Breast epithelium (tissue), 4 donors: ENCODE measurements at regions not wholly inside any gene's neighbourhood (a gene's known extent, or its start where the extent isn't known, plus 50 kb on each side); places are given as distances from the start of the nearest gene placed in this dataset.

ENCODE experiments used
- DNase-seq, 2 donors: peaks; one replicate each; pipeline ENCODE4 v3.0.0-alpha.2; 2019; ENCODE audit warnings: low spot score in 2 of 2
- H3K27ac ChIP-seq, 2 donors: fragments of 200-600 bp; sonication (generic) in 1 of 2; one replicate each; pipeline ENCODE4 v1.5.1; 2016 to 2019; ENCODE audit warnings: mild to moderate bottlenecking in 1 of 2
- H3K27me3 ChIP-seq, 2 donors: fragments of 200-600 bp; sonication (generic) in 1 of 2; one replicate each; pipeline versions ENCODE4 v1.5.1 to v1.6.0; 2017 to 2019; ENCODE audit warnings: control low read depth in 1 of 2, mild to moderate bottlenecking in 1 of 2
- H3K36me3 ChIP-seq: fragments of 200-600 bp; one replicate; pipeline ENCODE4 v1.5.1; 2019
- H3K4me1 ChIP-seq, 2 donors: fragments of 200-600 bp; sonication (generic); one replicate each; pipeline ENCODE4 v1.5.1; 2016 to 2019; ENCODE audit warnings: control low read depth in 1 of 2
- H3K4me3 ChIP-seq, 3 donors: fragments of 200-600 bp; sonication (generic); 1 replicate in 2 of 3; 2 replicates in 1 of 3; pipeline ENCODE4 v1.5.1; 2016 to 2019; ENCODE audit warnings: mild to moderate bottlenecking in 3 of 3, moderate library complexity in 2 of 3
- H3K9me3 ChIP-seq, 2 donors: fragments of 200-600 bp; sonication (generic) in 1 of 2; one replicate each; pipeline ENCODE4 v1.5.1; 2016 to 2019; ENCODE audit warnings: control low read depth in 1 of 2
- POLR2A ChIP-seq: fragments of 450-650 bp; IDR thresholded peaks from one replicate; pipeline ENCODE4 v1.6.1; 2016; ENCODE audit warnings: antibody characterized with exemption, mild to moderate bottlenecking, moderate library complexity
- POLR2AphosphoS5 ChIP-seq, 3 donors: sonication (generic); formaldehyde crosslinking; IDR thresholded peaks; one replicate each; pipeline ENCODE4 v1.6.1; 2017; ENCODE audit warnings: antibody characterized with exemption in 3 of 3
- intact Hi-C: fragments of 100-400 bp; cut with DNase I; formaldehyde crosslinking; loops from one replicate; pipeline ENCODE4 v1.15.1; 2023; ENCODE audit warnings: low total_unique reads
- TF ChIP-seq, protein P1 (sequence below), 3 donors: fragments of 450-650 bp; IDR thresholded peaks; one replicate each; pipeline ENCODE4 v1.5.1; 2016 to 2017; ENCODE audit warnings: antibody characterized with exemption in 3 of 3, mild to moderate bottlenecking in 3 of 3, moderate library complexity in 3 of 3

DNA sequence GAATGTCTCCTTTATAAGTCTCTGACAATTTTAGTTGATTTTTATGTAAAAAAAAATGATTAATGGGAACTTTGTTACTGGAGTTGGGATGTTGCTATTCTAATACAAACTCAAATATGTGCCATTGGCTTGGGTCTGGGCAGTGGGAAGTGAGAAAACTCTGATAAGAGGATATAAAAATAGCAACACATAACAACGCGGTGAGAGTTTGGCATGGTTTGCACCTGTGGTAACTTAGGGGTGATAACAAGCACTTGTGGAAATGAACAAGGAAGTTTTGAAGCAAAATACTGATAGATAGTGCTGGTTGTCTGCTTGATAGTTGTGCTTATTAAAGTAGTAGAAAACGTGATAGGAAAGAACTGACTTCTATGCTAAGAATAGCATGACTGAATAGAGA, 743.3 kb upstream of the AGA start:
- intact Hi-C loops = no loop called here

DNA sequence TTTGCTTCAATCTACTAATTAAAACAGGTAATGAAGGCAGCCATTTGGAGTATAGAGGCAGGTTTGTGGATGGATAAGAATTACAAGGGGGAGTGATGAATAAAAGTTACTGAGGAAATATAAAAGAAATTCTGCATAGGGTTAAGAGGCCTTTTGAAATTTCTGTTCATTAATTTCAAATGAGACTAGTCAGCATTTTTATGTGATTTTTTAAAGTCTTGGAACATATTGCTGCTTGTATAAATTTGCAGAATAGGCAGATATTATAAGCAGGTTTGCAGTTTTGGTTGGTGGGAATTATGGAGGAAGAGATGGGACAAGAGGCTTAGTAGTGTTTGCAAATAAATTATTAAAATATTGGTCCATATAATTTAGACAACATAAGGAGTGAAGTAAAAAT, 750.4 kb upstream of the AGA start:
- Histone ChIP-seq H3K4me1 (no peaks in the 10 kb centered on the region), H3K9me3 (no peaks in the 10 kb centered on the region), H3K4me3 (no peak overlapping the region), H3K27me3 (no peaks in the 10 kb centered on the region), H3K36me3 (no peaks in the 10 kb centered on the region), H3K27ac (no peak overlapping the region)
- TF ChIP-seq, protein P1, sequence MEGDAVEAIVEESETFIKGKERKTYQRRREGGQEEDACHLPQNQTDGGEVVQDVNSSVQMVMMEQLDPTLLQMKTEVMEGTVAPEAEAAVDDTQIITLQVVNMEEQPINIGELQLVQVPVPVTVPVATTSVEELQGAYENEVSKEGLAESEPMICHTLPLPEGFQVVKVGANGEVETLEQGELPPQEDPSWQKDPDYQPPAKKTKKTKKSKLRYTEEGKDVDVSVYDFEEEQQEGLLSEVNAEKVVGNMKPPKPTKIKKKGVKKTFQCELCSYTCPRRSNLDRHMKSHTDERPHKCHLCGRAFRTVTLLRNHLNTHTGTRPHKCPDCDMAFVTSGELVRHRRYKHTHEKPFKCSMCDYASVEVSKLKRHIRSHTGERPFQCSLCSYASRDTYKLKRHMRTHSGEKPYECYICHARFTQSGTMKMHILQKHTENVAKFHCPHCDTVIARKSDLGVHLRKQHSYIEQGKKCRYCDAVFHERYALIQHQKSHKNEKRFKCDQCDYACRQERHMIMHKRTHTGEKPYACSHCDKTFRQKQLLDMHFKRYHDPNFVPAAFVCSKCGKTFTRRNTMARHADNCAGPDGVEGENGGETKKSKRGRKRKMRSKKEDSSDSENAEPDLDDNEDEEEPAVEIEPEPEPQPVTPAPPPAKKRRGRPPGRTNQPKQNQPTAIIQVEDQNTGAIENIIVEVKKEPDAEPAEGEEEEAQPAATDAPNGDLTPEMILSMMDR (IDR thresholded peaks at IDR 0.05) = no peak
- TF ChIP-seq POLR2AphosphoS5 (IDR thresholded peaks at IDR 0.05) (no peak), POLR2A (no peak)
- no peak for DNase-seq
- intact Hi-C loops = no loop called here

More for the DNA sequence above, 743.3 kb upstream of the AGA start:
- Histone ChIP-seq H3K4me3 (no peak overlapping the region), H3K9me3 (no peaks in the 10 kb centered on the region), H3K27ac (no peak overlapping the region), H3K27me3 (no peaks in the 10 kb centered on the region), H3K36me3 (no peaks in the 10 kb centered on the region), H3K4me1 (no peaks in the 10 kb centered on the region)
- no peak for DNase-seq
- TF ChIP-seq, protein P1 (IDR thresholded peaks at IDR 0.05) = no peak

DNA sequence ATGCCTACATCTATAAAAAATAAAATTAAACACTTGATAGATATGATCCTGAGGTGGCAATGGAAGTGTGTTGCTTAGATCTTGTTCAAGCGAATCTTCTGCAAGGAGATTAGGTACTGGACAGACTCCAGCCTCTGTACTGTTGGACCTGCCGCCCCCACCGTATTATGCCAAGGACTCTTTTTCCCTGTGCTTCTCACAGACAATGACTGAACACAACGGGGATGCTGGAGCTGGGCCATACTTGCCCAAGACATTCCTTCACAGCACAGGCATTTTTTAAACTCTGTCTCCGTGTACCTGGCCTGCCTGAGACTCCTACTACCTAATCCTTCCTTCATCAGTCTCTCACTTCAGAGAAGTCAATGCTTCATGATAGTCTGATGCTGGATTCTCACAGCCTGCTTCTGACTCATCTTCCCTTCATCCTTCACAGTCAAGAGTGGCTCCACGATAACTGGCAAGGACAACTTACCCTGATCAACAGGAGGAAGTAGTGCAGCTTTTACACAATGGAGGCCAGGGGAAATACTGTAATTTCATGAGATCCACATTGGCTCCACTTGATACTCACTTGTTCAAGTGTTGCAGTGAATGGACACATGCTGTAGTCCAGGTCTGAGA, 754.6 kb upstream of the AGA start:
- Histone ChIP-seq H3K27me3 (no peaks in the 10 kb centered on the region), H3K4me1 (no peaks in the 10 kb centered on the region), H3K9me3 (no peaks in the 10 kb centered on the region), H3K36me3 (no peaks in the 10 kb centered on the region), H3K4me3 (no peak overlapping the region), H3K27ac (no peak overlapping the region)
- intact Hi-C loops = no loop called here
- TF ChIP-seq POLR2AphosphoS5 (IDR thresholded peaks at IDR 0.05) = no peak
- DNase-seq = no peak

DNA sequence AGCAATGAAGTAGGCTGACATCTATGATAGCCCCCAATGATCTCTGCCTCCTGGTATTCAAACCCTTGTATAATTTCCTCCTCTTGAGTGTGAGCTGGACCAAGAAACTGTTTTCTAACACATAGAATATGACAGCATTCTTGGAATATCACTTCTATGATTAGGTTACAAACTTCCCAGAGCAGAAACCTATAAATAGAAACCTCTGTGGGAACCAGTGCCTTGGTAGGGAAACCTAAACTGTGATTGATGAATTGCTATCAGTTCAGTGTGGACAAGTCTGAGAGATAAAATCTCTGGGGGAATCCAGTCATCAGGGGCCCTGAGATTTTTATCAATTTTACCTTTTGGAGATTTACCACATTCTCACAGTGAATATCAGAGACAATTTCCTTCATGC, 756.5 kb upstream of the AGA start:
- Histone ChIP-seq H3K27me3 (no peaks in the 10 kb centered on the region), H3K36me3 (no peaks in the 10 kb centered on the region), H3K9me3 (no peaks in the 10 kb centered on the region), H3K4me1 (no peaks in the 10 kb centered on the region), H3K4me3 (no peak overlapping the region), H3K27ac (no peak overlapping the region)
- DNase-seq = no peak
- TF ChIP-seq, protein P1 (IDR thresholded peaks at IDR 0.05) = no peak
- TF ChIP-seq POLR2AphosphoS5 (IDR thresholded peaks at IDR 0.05) (no peak), POLR2A (no peak)
- intact Hi-C loops = no loop called here

DNA sequence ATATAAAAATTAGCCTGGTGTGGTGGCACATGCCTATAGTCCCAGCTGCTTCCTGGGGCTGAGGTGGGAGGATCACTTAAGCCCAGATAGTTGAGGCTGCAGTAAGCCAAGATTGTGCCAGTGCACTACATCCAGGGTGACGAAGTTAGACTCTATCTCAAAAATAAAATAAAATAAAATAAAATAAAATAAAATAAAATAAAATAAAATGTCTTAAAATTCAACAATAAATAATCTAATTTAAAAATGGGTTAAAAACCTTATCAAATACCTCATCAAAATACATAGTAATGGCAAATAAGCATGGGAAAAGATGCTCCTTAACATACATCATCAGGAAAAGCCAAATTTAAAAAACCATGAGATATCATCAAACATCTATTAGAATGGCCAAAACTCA, 760.2 kb upstream of the AGA start:
- H3K27ac ChIP-seq = no peak overlapping the region
- H3K36me3 ChIP-seq = no peaks in the 10 kb centered on the region
- H3K4me3 ChIP-seq = no peak overlapping the region
- H3K4me1 ChIP-seq = no peaks in the 10 kb centered on the region
- no peaks in the 10 kb centered on the region for H3K27me3 ChIP-seq
- peaks cover 0 to 6% of the 10 kb centered on the region in 2 donors for H3K9me3 ChIP-seq
- intact Hi-C loops = loop anchor here (5.0 kb wide), 1 partner anchor 465 kb away; no protein-coding TSS in a partner anchor
- no peak for DNase-seq
- TF ChIP-seq POLR2A (no peak), POLR2AphosphoS5 (IDR thresholded peaks at IDR 0.05) (no peak)
- TF ChIP-seq, protein P1 (IDR thresholded peaks at IDR 0.05) = no peak

DNA sequence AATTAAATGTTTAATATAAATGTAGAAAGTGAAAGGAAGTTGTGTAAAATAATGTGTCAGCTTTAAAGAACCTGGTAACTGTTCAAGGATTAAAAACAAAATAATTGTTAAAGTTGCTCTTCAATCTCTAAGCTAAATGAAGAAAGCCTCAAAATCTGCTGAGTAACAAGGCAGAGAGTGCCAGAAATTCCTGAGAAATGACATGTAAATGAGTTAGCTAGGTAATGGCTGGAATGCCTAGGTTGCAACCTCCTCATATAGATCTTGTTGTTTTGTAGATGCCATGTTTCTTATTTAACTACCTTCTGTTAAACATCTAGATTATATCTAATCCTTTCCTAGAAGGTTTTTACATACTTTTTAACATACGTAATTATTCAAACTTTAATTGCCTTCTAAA, 763.6 kb upstream of the AGA start:
- H3K9me3 ChIP-seq = peaks cover 0 to 10% of the 10 kb centered on the region in 2 donors
- no peaks in the 10 kb centered on the region for H3K4me1 ChIP-seq
- DNase-seq = no peak
- no peaks in the 10 kb centered on the region for H3K36me3 ChIP-seq
- H3K4me3 ChIP-seq = no peak overlapping the region
- TF ChIP-seq POLR2A (no peak), POLR2AphosphoS5 (IDR thresholded peaks at IDR 0.05) (no peak)
- TF ChIP-seq, protein P1 (IDR thresholded peaks at IDR 0.05) = no peak
- no peaks in the 10 kb centered on the region for H3K27me3 ChIP-seq
- no peak overlapping the region for H3K27ac ChIP-seq
- intact Hi-C loops = no loop called here
